NCI-H1694 (cell line): ENCODE measurements at regions not wholly inside any gene's neighbourhood (a gene's known extent, or its start where the extent isn't known, plus 50 kb on each side); places are given as distances from the start of the nearest gene placed in this dataset.

ENCODE experiments used
- DNase-seq: peaks from one replicate; lab custom pipeline; 2025; lab: John Stamatoyannopoulos, UW

- no peak for DNase-seq
Observed at GRCh38 chr2:223226264-223226663, 174.3 kb downstream of the KCNE4 start.

- DNase-seq: no peak
Observed at GRCh38 chr2:223227338-223227737, 175.3 kb downstream of the KCNE4 start.

- no peak for DNase-seq
Observed at GRCh38 chr2:223228871-223229270, 176.9 kb downstream of the KCNE4 start.

- no peak for DNase-seq
Observed at GRCh38 chr2:223230352-223230751, 178.4 kb downstream of the KCNE4 start.

GRCh38 chr2:223232285-223232684 lies 180.3 kb downstream of the KCNE4 start:
- DNase-seq: no peak

GRCh38 chr2:223232896-223233295 lies 180.9 kb downstream of the KCNE4 start:
- no peak for DNase-seq

GRCh38 chr2:223235986-223236385 lies 184.0 kb downstream of the KCNE4 start:
- no peak for DNase-seq

GRCh38 chr2:223238301-223238700 lies 186.3 kb downstream of the KCNE4 start:
- DNase-seq: no peak

GRCh38 chr2:223243233-223243632 lies 191.2 kb downstream of the KCNE4 start:
- no peak for DNase-seq

GRCh38 chr2:223247136-223247535 lies 195.1 kb downstream of the KCNE4 start:
- peak; percentile 25 for DNase-seq

GRCh38 chr2:223251656-223252229 lies 199.8 kb downstream of the KCNE4 start:
- DNase-seq: no peak

- no peak for DNase-seq
Observed at GRCh38 chr2:223260681-223261080, 208.7 kb downstream of the KCNE4 start.

GRCh38 chr2:223262946-223263345 lies 211.0 kb downstream of the KCNE4 start:
- DNase-seq: no peak

GRCh38 chr2:223264541-223265193 lies 212.7 kb downstream of the KCNE4 start:
- no peak for DNase-seq

GRCh38 chr2:223267160-223267951 lies 215.4 kb downstream of the KCNE4 start:
- DNase-seq: no peak

GRCh38 chr2:223269386-223269785 lies 217.4 kb downstream of the KCNE4 start:
- no peak for DNase-seq

- no peak for DNase-seq
Observed at GRCh38 chr2:223270548-223270947, 218.6 kb downstream of the KCNE4 start.

- no peak for DNase-seq
Observed at GRCh38 chr2:223273995-223274394, 222.0 kb downstream of the KCNE4 start.

- no peak for DNase-seq
Observed at GRCh38 chr2:223282221-223282620, 230.2 kb downstream of the KCNE4 start.

- no peak for DNase-seq
Observed at GRCh38 chr2:223283329-223283728, 231.3 kb downstream of the KCNE4 start.

- DNase-seq: no peak
Observed at GRCh38 chr2:223283771-223284170, 231.8 kb downstream of the KCNE4 start.

GRCh38 chr2:223285370-223286265 lies 233.6 kb downstream of the KCNE4 start:
- DNase-seq: no peak
